Endothelial cell of umbilical vein (primary cell): ENCODE measurements at regions not wholly inside any gene's neighbourhood (a gene's known extent, or its start where the extent isn't known, plus 50 kb on each side); places are given as distances from the start of the nearest gene placed in this dataset.

Experiments used
- EZH2 ChIP-seq: IDR thresholded peaks from 2 replicates; pipeline ENCODE4 v1.6.1; 2012; ENCODE audit warnings: borderline replicate concordance, low read depth, mild to moderate bottlenecking, moderate library complexity, low read length, inconsistent platforms; ENCODE audit not compliant: severe bottlenecking
- FOS ChIP-seq: IDR thresholded peaks from 2 replicates; pipeline ENCODE4 v1.6.1; 2011; ENCODE audit warnings: mild to moderate bottlenecking, low read length, moderate library complexity, borderline replicate concordance; ENCODE audit not compliant: insufficient read depth
- JUN ChIP-seq: IDR thresholded peaks from 2 replicates; pipeline ENCODE4 v1.6.1; 2011; ENCODE audit warnings: borderline replicate concordance, low read depth; ENCODE audit not compliant: insufficient read length, insufficient read depth
- POLR2A ChIP-seq: IDR thresholded peaks from 2 replicates; pipeline ENCODE4 v1.6.1; 2012; ENCODE audit warnings: low read depth, mild to moderate bottlenecking, control low read depth, low read length
- POLR2AphosphoS5 ChIP-seq: IDR thresholded peaks from 2 replicates; pipeline ENCODE4 v1.6.1; 2012; ENCODE audit warnings: low read depth, mild to moderate bottlenecking, control low read depth, low read length, moderate library complexity; ENCODE audit not compliant: insufficient read depth
- TF ChIP-seq, protein P1 (sequence below), 2 donors: IDR thresholded peaks; 1 replicate in 1 of 2; 2 replicates in 1 of 2; pipeline ENCODE4 v1.5.1; 2011; ENCODE audit warnings: low read length in 2 of 2, mild to moderate bottlenecking in 2 of 2, moderate library complexity in 2 of 2, control low read depth in 1 of 2, inconsistent platforms in 1 of 2, low read depth in 1 of 2; ENCODE audit not compliant: insufficient read depth in 1 of 2; ENCODE audit errors: extremely low read depth in 1 of 2
- TF ChIP-seq, protein P2 (sequence below): IDR thresholded peaks from 2 replicates; pipeline ENCODE4 v1.6.1; 2011; ENCODE audit not compliant: insufficient read depth, insufficient read length

DNA sequence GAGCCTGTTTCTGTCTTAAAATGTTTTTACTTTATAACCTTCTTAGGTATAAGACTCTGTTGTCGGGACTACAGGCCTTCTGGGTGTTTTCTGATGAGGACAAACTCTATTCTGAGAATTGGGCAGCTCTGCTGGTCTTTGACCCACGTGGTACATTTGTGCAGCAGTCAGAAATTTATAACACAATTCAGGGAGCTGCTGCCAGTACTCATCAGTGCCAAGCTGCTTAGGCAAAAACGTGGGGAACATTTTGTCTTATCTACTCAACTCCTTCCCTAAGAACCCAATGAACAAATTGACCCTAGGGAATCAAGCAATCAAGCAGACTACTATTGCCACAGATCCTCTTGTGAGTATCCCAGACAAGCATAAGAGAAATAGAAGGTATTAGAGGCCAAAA lies 180.7 kb upstream of the PDZRN3 start:
- TF ChIP-seq, protein P1, sequence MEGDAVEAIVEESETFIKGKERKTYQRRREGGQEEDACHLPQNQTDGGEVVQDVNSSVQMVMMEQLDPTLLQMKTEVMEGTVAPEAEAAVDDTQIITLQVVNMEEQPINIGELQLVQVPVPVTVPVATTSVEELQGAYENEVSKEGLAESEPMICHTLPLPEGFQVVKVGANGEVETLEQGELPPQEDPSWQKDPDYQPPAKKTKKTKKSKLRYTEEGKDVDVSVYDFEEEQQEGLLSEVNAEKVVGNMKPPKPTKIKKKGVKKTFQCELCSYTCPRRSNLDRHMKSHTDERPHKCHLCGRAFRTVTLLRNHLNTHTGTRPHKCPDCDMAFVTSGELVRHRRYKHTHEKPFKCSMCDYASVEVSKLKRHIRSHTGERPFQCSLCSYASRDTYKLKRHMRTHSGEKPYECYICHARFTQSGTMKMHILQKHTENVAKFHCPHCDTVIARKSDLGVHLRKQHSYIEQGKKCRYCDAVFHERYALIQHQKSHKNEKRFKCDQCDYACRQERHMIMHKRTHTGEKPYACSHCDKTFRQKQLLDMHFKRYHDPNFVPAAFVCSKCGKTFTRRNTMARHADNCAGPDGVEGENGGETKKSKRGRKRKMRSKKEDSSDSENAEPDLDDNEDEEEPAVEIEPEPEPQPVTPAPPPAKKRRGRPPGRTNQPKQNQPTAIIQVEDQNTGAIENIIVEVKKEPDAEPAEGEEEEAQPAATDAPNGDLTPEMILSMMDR (IDR thresholded peaks at IDR 0.05; ENCODE audit: extremely low read depth in 1 of 2, insufficient read depth in 1 of 2, low read depth in 1 of 2, low read length in 2 of 2): no peak
- TF ChIP-seq POLR2AphosphoS5 (no peak), EZH2 (no peak), POLR2A (no peak), FOS (no peak), JUN (no peak)
- TF ChIP-seq, protein P2, sequence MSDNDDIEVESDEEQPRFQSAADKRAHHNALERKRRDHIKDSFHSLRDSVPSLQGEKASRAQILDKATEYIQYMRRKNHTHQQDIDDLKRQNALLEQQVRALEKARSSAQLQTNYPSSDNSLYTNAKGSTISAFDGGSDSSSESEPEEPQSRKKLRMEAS: no peak
